ENCODE measurements at regions not wholly inside any gene's neighbourhood (a gene's known extent, or its start where the extent isn't known, plus 50 kb on each side); places are given as distances from the start of the nearest gene placed in this dataset.

DNA sequence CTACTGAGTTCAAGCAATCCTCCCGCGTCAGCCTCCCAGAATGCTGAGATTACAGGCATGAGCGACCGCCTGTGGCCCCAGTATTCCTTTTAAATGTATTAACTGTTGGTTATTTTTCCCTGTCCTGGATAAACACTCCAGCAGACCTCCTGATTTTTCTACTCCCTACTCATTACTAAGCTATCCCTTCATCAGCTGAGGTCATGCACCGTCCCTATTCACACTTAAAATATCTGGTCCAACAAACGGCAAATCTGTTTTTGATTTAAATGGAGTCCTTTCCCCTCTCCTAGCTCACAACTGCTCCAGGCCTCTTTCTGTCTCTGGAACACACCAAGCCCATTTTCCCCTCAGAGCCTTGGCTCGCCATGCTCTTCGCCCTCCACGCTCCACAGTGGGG lies 1003.3 kb upstream of the TMEM132C start:
- TF ChIP-seq, protein P1, sequence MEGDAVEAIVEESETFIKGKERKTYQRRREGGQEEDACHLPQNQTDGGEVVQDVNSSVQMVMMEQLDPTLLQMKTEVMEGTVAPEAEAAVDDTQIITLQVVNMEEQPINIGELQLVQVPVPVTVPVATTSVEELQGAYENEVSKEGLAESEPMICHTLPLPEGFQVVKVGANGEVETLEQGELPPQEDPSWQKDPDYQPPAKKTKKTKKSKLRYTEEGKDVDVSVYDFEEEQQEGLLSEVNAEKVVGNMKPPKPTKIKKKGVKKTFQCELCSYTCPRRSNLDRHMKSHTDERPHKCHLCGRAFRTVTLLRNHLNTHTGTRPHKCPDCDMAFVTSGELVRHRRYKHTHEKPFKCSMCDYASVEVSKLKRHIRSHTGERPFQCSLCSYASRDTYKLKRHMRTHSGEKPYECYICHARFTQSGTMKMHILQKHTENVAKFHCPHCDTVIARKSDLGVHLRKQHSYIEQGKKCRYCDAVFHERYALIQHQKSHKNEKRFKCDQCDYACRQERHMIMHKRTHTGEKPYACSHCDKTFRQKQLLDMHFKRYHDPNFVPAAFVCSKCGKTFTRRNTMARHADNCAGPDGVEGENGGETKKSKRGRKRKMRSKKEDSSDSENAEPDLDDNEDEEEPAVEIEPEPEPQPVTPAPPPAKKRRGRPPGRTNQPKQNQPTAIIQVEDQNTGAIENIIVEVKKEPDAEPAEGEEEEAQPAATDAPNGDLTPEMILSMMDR (IDR thresholded peaks at IDR 0.05) = no peak
- no peak for TF ChIP-seq EZH2 (IDR thresholded peaks at IDR 0.05; ENCODE audit: borderline replicate concordance, insufficient read depth, low read depth, low read length, poor library complexity, severe bottlenecking)

Data from B cell (primary cell).